KG1 (cell line): ENCODE measurements at regions not wholly inside any gene's neighbourhood (a gene's known extent, or its start where the extent isn't known, plus 50 kb on each side); places are given as distances from the start of the nearest gene placed in this dataset.

Experiments
- DNase-seq: peaks from one replicate; lab custom pipeline; 2025; lab: John Stamatoyannopoulos, UW

- no peak for DNase-seq
These were observed 811.7 kb downstream of the TLR4 start for GRCh38 chr9:118515947-118516346.

DNA sequence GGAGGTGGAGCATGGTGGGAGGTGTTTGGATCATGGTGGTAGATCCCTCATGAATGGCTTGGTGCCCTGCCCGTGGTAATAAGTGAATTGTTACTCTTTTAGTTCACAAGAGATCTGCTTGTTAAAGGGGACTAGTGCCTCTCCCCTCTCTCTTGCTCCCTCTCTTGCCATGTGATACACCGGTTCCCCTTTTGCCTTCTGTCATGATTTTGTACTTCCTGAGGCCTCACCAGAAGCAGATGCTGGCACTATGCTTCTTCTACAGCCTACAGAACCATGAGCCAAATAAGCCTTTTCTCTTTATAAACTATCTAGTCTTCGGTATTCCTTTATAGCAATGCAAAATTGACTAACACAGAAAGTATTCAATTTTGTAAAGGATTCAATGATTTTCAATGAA lies 817.1 kb downstream of the TLR4 start:
- no peak for DNase-seq

DNA sequence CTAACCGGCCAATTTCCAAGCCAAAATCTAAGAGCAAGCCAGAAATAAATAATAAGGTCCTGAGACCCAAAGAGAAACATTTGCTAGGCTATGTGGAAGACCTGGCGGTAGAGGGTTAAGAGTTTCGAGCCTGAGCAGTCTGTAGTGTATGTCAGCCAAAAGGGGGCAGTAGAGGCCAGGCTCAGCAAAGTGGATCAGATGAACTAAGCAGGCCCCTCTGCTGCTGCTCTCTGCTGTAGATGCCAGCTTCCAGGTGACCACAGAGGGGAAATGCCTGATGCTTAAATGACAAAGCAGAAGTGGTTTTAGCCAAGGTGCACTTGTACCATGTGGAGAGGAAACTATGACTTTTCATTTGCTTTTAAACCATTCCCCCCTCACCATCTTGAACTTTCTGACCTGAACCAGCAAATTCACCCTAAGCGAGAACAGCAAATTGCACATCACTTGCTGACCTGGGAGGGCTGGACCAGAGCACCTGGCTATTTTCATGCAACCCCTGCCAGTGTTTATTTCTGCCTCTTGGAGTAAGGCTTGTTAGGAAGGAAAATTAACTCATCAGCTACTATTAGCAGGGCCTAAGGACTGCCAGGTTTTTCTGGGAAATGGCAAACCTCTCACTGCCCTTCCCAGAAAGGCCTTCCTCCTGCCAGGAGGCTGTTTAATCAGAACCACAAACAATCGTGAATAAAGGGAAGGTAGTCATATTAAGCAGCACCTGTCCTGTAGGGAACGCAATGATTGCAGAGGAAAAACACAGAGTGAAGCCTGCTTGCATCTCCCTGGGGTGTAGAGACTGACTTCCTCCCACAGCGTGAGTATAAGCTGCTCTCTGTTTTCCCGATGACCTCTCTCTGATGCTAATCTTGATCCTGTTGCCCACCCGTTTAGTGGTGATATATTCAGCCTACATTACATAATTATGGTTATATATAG lies 818.2 kb downstream of the TLR4 start:
- peak; percentile 4 for DNase-seq

DNA sequence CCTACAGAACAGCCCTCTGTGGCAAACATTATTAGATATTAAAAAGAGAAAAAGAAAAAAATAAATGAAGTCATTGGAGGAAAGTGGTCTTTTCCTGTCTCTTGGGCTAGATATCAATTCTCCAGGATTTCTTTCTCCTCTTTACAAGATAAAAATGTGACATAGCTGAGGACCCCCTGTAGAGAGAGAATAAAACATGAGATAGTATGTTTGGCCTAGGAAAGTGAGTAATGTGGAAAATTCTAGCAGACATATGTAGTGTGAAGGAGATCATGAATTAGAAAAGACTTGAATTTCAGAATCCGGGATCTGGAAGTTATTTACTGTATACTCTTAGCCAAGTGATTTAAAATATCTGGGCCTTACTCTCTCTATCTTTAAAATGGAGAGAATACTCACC lies 823.1 kb downstream of the TLR4 start:
- DNase-seq: no peak

GRCh38 chr9:118529210-118529609 lies 825.0 kb downstream of the TLR4 start:
- no peak for DNase-seq

DNA sequence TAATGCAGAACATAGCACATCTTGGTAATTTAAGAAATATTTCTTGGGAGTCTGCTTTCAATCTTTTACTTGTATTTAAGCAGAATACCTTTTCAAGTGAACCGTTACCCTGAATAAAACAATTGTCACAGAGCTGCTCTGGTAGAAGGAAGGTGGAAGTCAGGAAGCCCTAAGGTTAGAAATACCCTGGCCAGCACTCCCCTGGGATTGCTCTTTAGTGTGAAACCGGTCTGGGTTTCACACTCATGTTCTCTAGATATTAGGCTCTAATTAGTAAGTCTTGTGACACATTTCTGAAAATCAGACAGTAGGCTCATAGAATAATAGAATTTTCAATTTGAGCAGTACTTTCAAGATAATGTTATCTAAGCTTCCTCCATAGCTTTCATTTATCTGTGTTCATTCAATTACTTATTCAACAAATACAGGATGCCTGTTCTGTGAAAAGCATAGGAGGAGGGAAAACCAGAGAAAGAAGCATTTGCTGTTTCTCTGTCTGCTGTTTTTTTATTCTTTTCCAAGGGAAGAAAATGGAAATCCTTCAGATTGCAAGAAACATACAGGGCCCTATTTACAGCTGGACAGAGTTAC lies 825.5 kb downstream of the TLR4 start:
- no peak for DNase-seq

GRCh38 chr9:118532592-118532991 lies 828.4 kb downstream of the TLR4 start:
- DNase-seq: no peak

GRCh38 chr9:118533101-118533500 lies 828.9 kb downstream of the TLR4 start:
- no peak for DNase-seq

- no peak for DNase-seq
These were observed 829.6 kb downstream of the TLR4 start for GRCh38 chr9:118533850-118534249.

DNA sequence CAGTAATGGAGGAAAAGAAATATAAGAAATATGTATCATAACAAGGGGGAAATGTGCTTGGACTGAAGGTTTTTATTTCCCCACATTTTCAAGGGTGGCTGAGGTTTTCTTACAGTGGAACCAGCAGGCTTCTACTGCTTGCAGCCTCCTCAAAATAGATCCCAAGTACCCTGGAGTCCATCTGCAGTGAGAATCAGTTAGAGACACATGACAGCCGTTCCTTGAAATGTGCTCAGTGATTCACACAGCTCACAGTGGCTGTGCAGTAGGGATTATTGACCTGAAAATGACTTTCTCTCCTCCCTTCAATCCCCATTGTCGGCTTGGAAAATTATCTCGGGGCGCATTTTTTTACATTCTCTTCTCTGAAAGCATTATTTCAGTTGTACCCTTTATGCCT lies 832.0 kb downstream of the TLR4 start:
- no peak for DNase-seq

- DNase-seq: no peak
These were observed 830.3 kb downstream of the BRINP1 start for GRCh38 chr9:118538959-118539358.

GRCh38 chr9:118553465-118553864 lies 815.8 kb downstream of the BRINP1 start:
- no peak for DNase-seq

GRCh38 chr9:118554987-118555386 lies 814.2 kb downstream of the BRINP1 start:
- DNase-seq: no peak

DNA sequence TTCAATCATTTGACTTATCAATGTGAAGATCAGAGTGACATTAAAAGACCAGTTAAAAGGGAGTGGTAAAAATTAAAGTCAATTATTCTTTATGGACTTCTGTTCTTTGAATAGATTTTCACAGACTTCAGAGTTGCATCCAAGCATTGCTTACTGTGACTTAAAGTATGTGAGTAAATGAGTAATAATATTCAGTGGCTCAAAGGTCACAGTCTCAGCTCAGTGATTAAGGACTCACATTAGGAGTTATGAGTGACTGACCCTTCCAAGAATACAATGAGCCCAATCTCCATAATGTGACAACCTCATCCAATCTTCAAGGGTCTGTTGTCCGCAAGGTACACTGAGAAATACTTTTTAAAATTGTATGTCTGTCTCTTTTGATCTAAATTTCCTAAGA lies 811.2 kb downstream of the BRINP1 start:
- DNase-seq: no peak

- no peak for DNase-seq
These were observed 810.3 kb downstream of the BRINP1 start for GRCh38 chr9:118558891-118559290.

DNA sequence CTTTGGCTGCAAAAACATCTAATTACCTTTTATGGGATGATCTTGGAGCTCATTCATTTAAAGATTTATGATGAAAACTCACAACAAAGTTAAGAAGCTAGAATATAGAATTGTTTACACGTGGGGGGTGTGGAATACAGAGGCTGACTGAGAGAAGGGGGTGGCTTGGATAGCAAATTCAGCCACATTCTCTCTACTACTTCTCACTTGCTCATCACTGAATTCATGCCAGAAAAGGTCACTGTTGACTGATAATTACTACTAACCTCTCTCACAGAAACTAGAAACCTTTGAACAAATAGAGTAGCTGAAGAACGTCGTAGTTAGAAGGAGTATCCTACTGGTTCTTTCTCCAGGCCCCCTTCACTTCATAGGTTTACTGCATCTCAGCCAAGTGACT lies 808.2 kb downstream of the BRINP1 start:
- DNase-seq: no peak

DNA sequence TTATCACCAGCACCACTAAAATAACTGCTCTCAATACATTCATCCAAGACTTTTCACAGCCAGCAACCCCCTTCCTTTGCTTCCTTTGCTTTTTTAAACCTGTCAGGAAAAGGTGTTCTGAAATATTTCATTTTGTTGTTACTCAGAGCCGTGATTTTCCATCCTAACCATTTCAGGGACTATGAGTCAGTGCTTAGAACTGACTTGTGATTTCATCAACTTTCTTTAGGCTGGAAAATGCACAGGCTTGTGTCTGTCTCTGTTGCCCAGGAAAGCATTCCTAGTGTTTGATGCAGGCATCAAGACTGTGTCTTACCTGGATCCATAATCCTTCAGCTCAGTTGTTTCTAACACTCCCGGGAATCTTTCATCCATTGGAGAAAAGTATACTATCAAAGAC lies 805.6 kb downstream of the BRINP1 start:
- DNase-seq: no peak

DNA sequence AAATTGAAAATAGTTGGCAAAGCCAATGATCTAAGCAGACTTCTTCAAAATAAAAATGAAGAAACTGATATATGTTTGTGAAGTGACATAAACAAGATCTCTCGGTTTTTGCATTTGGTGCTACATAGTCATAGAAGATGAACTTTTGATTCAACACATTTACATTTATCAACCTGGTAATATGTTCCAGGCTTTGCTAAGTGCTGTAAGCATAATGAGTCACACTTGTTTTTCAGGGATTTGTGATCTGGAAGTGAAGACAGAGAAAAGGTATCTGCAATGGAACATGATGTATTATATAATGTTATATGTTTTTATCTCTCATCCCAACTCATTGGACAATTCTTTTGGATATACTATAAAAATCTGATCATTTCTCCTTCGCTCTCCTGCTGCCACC lies 801.4 kb downstream of the BRINP1 start:
- no peak for DNase-seq

DNA sequence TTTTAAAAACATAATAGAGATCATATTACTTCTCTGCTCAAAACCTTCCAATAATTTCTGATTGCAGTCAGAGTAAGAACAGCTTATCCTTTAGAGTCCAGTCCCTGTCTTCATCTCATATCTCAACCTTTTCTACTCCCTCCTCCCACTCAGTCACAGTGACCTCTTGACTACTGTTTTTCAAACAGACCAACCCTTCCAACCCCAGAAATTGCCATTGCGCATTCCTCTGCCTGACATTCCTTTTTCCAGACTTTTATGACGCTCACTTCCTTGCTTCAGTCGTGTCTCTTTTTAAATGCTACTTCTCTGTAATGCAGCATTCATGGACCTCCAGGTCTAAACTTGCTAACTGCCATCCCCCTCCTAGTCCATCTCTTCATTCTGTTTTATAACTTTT lies 800.5 kb downstream of the BRINP1 start:
- no peak for DNase-seq

- DNase-seq: no peak
These were observed 800.1 kb downstream of the BRINP1 start for GRCh38 chr9:118569148-118569547.

DNA sequence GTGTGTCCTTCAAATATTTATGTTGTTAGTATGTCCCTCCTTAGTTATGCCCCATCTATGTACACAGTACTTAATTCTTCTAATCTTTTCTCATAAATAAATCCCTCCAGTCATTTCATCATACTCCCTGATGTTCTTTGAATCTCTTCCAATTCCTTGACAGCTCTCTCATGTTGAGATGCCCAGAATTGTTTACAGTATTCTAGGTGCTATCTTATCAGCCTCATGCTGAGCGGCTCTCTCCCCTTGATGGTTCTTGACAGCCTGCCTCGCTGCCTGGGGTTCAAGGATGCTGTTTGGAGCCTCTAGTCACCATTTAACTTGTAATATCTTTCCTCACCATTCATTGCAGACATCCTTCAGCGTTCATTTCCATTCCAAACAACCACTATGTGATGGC lies 799.2 kb downstream of the BRINP1 start:
- no peak for DNase-seq

DNA sequence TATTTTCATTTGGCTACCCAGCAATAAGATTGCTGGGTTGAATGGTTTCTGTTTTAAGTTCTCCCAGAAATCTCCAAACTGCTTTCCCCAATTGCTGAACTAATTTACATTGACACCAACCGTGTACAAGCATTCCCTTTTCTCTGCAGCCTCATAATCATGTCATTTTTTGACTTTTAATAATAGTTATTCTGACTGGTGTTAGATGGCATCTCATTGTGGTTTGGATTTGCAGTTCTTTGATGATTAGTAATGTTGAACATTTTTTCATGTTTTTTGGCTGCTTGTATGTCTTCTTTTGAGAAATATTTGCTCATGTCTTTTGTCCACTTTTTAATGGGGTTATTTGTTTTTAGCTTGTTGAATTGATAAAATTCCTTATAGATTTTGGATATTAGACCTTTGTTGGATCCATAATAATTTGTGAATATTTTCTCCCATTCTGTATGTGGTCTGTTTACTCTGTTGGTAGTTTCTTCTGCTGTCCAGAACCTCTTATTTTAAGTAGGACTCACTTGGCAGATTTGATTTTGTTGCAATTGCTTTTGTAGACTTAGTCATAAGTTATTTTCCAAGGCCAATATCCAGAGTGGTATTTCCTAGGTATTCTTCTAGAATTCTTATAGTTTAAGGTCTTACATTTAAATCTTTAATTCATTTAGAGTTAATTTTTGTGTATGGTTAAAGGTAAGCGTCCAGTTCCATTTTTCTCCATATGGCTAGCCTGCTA lies 793.7 kb downstream of the BRINP1 start:
- no peak for DNase-seq

DNA sequence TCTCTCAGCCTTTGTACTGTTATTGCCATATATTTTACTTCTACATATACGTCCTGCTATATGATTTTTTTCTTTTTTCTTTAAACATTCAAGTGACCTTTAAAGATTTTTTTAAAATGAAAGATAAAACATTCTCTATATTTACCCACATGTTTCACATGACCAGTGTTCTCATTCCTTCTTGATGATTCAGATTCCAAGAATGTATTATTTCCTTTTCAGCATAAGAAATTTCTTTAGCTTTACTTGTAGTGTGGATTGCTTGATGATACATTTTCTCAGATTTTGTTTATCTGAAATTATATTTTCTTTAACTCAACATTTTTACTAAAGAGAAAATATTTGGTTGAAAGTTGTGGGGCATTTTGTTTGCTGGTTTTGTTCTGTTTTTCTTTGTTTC lies 792.1 kb downstream of the BRINP1 start:
- no peak for DNase-seq
